Stimulated activated CD8-positive, alpha-beta memory T cell treated with anti-CD3 and anti-CD28 coated beads, Interleukin-15, amount 100 ng/mL, for 1 hour (primary cell): ENCODE measurements at regions not wholly inside any gene's neighbourhood (a gene's known extent, or its start where the extent isn't known, plus 50 kb on each side); places are given as distances from the start of the nearest gene placed in this dataset.

ENCODE experiments used
- DNase-seq: peaks from one replicate; pipeline ENCODE4 v3.0.0-alpha.2; 2020; ENCODE audit warnings: low read depth

GRCh38 chr22:47445212-47445611 is 682.8 kb downstream of the TBC1D22A start:
- DNase-seq, result no peak

- no peak for DNase-seq
Observed at GRCh38 chr22:47444746-47445065, 682.3 kb downstream of the TBC1D22A start.

GRCh38 chr22:47443836-47444745 is 681.6 kb downstream of the TBC1D22A start:
- no peak for DNase-seq

DNA sequence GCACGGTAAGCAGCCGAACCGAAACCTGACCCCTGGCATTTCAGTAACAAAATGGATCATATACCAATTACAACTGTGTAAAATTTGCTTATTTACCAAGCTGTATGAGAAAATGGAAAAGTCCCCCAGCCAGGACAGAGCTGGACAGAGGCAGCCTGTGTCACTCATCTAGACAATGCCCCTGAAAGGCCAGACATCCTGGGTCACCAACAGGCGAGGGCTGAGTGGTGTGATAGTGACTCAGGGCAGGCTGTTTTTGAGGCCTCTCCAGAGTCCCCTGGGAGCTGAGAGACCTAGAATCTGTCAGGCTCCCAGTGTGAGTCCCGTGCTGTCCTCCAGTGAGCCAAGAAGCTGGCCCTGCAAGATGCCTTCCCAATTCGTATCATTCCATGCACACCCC is 680.4 kb downstream of the TBC1D22A start:
- DNase-seq, result no peak

GRCh38 chr22:47439643-47440265 is 677.3 kb downstream of the TBC1D22A start:
- DNase-seq, result no peak

DNA sequence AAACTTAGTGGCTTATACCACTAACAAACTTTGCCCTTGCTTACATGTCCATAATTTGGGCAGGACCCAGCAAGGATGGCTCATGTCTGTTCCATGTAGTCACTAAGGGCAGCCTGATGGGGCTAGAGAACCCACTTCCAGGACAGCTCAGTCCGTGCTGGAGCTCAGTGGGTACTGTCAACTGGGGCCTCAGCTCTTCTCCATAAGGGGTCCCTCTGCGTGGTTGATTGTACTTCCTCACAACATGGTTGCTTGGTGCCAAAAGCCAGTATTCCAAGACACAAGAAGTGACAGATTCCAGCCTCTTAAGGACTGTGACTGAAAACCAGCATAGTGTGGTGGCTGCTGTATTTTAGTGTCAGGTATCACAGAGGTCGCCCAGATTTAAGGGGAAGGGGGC is 675.2 kb downstream of the TBC1D22A start:
- DNase-seq, result no peak

DNA sequence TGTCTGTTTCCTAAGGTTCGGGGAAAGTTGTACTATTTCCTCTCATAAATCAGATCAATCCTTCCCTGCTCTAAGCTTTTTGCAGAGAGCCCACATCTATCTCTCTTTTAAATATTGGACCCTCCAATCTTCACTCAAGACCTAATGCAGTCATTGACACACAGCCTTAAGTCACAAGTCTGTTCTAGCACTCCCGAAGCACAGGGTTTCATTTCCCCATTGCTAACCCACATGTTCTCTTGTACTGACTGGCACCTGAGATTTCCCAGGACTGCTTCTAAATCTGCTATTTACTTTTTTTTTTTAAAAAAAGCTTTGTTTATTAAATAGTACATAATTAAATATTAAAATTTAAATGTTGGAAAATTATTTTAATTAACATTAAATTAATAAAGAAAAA is 674.7 kb downstream of the TBC1D22A start:
- no peak for DNase-seq

DNA sequence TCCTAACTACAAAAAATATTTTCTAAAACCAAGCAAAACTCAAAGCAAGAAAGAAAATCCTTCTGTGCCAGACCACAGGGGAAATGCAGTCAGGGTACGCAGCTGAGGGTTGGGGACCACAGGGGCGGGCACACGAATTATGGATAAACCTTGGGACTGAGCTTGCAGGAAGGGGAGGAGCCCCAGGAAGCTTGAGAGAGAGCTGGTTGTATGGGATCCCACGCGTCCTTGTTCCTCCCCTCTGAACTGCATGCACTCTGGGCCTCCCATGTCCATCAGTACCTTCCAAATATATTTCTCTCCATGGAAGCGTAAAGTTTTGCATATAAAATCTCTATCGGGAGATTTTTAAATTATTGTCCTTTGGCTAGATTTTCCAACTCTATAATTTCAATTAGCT is 673.4 kb downstream of the TBC1D22A start:
- DNase-seq, result no peak

DNA sequence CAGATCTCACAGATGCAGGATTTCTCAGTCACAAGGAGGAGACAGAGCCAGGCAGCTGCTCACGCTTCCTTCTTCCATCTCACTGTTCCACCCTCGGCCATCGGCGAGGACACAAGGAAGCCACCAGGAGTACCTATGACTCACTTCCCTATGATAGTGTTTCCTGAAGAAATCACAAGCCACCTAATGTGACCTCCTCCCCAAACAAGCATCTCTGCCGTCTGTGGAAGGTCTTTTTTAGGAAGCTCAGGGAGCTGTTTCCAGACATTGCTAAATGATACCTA is 672.7 kb downstream of the TBC1D22A start:
- DNase-seq, result no peak

DNA sequence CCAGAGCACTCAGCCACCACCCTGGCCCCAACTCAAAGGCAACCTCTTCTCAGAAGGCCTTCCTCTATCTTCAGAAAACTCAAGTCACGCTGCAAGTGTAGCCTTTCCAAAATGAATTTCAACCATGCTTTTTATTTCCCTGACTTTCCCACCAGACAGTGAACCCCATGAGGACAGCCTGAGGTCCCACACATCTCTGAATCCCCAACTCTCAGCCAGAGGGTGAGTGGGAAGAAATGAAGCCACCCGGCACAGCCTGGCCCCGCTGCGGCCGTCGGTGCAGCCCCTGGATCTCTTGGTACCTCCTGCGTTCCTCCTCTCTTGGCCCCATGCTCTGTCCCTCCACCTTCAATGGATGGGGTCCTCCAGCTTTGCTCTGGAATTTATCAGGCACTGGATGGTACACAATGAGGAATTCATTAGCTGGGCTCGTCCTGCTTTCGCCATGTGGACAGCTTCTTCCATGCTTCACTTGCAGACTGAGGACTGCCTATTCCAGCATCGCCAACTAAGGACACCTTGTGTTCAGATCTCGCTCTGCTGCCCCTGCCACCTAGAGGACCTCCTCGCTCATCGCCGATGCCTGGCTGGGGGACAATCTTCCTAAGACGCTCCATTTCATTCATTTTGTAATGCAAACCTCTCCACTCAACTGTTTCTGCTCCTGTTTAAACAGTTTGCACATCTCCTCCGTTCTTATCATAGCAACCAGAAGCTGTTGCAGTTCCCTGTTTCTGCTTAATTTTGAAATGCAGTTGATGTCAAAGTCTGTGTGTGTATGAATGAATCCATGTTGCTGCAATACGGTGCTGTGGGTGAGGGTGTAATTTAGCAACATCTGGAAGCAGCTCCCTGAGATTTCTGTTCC is 672.1 kb downstream of the TBC1D22A start:
- DNase-seq, result no peak

- no peak for DNase-seq
Observed at GRCh38 chr22:47433627-47434026, 671.2 kb downstream of the TBC1D22A start.

GRCh38 chr22:47432683-47433082 is 670.2 kb downstream of the TBC1D22A start:
- DNase-seq, result no peak

DNA sequence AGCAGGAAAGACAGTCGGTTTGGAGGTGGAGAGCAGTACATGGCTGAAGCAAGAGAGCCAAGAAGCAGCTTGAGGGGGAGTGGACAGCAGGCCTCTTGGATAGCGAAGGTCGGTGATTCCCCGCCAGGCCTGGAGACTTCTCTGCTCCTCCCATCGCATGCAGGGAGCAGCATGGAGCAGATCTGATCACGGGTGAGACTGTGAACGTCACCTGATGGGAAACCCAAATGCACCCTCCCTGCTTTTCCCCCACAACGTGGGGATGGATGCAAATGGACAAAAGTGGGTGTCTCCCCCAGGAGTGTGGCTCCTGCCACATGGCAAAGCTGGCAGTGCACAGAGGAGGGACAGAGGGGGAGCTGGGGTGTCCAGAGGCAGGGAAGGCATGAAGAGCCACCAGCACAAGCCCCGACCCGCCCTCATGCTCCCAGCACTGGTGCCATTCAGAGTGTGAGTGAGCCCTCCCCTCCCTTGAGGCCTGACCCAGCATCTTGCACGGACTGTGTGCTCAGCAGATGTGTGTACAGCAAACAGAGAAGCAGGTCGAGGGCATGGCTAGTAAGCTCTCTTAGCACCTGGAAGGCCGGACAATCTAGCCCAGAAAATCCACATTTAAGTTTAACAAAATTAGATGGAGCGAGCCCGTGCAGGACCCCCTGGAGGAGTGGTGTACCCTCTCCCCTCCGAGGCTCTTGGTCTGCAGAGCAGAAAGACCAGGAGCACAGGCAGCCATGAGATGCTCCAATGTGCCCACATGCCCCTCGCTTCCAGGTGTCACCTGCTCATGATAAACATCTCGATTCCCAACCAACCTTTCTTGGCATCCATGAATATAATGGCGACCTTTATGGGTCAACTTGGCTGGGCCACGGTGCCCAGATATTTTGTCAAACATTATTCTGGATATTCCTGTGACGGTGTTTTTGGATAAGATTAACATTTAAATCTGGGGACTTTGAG is 661.7 kb downstream of the TBC1D22A start:
- DNase-seq, result no peak

DNA sequence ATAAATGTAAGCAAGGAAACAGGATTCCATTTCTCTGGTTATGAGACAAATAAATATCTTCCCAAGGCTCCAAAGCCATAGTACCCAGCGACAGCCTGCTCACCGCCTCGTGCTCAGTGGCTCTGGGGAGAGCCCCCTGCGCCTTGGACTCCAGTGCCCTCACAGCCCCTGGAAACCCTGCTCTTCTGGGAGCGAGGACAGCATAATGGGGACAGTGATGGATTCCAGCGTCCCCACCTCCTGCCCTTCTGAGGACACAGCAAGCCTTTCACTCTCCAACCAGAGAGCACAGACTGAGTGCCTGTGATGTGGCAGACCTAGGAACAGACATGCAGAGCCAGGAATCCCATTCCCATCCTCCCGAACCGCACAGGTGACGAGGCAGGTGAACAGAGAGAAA is 660.8 kb downstream of the TBC1D22A start:
- no peak for DNase-seq

DNA sequence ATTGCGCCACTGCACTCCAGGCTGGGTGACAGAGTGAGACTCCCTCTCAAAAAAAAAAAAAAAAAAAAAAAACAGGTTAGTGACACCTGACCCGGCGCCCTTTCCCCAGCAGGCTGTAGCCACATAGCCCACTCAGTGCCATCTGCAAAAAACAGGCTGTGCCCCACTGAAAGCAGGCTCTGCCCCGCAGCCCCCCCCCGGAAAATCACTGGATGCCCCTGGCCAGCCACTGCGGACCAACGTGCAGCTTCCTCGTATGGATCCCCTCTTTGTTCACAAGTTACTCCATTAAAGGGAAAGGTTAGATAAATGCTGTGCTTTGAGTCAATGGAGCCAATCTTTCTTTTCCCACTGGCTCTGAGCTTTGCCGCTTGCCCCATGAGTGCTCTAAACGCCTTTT is 660.3 kb downstream of the TBC1D22A start:
- no peak for DNase-seq

DNA sequence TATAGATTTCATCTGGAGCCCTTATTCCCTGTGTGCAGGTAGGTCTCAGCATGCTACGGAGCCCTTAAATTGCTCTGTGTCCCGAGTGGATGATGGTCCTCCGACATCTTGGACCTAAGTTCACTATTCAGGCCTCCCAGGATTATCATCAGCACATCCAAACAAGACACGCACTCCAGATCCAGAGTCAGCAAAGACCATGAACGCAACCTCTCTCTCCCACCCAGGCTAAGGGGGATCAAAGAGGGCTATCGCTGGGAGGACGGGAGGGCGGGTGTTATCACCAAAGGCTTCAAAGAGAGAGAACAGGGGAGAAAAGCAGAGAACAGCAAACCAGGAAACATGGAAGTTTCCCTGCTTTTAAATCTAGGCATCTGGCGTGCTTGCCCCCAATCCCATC is 659.4 kb downstream of the TBC1D22A start:
- no peak for DNase-seq

GRCh38 chr22:47420211-47420610 is 657.8 kb downstream of the TBC1D22A start:
- no peak for DNase-seq

DNA sequence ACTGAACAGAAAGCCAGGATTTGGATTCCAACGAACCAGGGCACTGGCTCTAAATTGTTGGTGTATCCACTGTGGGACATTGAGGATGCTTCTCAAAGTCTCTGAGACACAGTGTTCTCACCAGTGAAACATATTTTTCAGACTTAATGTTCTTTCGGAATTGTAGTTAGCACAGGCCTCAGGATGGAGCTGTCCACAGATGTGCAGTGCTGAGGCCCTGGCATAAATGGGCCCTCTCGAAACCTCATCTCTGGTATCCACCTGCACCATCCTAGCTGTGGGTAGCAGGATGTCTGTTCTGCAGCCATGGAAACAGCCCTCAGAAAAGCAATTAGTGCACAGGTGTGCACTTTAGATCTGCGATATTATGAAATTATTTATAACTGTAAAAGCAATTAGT is 656.8 kb downstream of the TBC1D22A start:
- DNase-seq, result no peak

DNA sequence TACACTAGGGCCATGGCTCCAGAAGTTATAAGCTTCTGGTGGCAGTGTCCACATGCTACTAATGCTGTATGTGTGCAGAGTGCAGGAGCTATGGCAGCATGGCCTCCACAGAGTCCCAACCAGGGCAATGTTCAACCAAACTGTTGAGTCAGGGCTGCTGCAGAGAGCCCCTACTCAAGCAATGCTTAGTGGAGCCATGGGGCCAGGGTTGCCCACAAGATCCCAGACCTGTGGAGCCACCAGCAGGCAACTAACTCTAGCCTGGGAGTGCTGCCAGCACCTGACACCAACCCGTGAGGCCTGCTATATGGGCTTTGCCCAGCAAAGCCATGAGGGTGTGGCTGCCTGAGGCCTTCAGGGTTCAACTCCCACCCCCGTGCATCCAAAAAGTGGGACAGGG is 655.2 kb downstream of the TBC1D22A start:
- no peak for DNase-seq

GRCh38 chr22:47411006-47411405 is 648.6 kb downstream of the TBC1D22A start:
- DNase-seq, result no peak

DNA sequence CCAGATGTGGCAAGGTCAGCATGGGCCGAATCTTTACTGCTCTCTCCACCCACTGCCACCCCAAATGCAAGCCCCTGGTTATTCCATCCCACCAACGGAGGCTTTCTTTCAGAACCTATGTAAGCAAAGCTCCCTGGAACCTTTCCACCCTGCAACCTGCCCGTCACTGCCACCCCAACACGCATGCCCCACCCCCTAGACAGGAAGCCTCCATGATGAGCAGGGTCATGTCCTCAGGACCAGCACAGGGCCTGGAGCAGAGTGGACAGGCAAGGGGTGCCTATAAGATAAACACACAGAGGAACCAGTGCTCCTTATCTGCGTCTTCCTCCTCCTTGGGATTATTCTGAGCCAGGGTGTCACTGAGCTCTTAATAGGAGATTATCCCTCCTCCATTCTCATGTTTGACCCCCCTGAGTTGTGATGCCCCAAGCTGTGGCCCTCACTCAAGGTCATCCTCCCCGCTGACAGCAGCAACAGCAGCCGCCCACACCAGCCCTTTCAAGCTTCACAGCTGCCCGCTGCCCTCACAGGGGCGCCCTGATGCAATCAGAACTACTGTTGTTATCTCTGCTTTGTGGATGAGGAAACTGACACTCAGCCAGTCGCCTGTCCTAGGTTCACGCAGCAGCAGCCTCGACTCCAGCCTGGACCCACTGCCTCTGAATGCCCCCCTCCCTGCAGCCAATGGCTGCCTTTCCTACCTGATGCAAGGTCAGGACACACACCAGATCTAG is 647.3 kb downstream of the TBC1D22A start:
- DNase-seq, result no peak
